ENCODE measurements at regions not wholly inside any gene's neighbourhood (a gene's known extent, or its start where the extent isn't known, plus 50 kb on each side); places are given as distances from the start of the nearest gene placed in this dataset.

GRCh38 chr6:9566096-9566495 is 848.8 kb downstream of the TFAP2A start:
- intact Hi-C loops (cut with DNase I): no loop called here
- no peaks in the 10 kb centered on the region for H3K27me3 ChIP-seq
- H3K4me1 ChIP-seq: no peaks in the 10 kb centered on the region
- H3K9me3 ChIP-seq: no peaks in the 10 kb centered on the region
- no peak overlapping the region for H3K4me3 ChIP-seq
- H3K27ac ChIP-seq: no peak overlapping the region
- TF ChIP-seq POLR2A (IDR thresholded peaks at IDR 0.05) (no peak), POLR2AphosphoS5 (IDR thresholded peaks at IDR 0.05; ENCODE audit: insufficient read depth in 1 of 2, low read depth in 1 of 2) (no peak), CTCF (IDR thresholded peaks at IDR 0.05) (no peak)
- no peaks in the 10 kb centered on the region for H3K36me3 ChIP-seq
- DNase-seq (ENCODE audit: extremely low spot score in 2 of 2): no peak

- H3K36me3 ChIP-seq: no peaks in the 10 kb centered on the region
- TF ChIP-seq CTCF (IDR thresholded peaks at IDR 0.05) (no peak), POLR2AphosphoS5 (IDR thresholded peaks at IDR 0.05; ENCODE audit: insufficient read depth in 1 of 2, low read depth in 1 of 2) (no peak), POLR2A (IDR thresholded peaks at IDR 0.05) (no peak)
- H3K27ac ChIP-seq: no peak overlapping the region
- H3K9me3 ChIP-seq: no peaks in the 10 kb centered on the region
- DNase-seq (ENCODE audit: extremely low spot score in 2 of 2): no peak
- no peaks in the 10 kb centered on the region for H3K27me3 ChIP-seq
- intact Hi-C loops (cut with DNase I): no loop called here
- H3K4me3 ChIP-seq: no peak overlapping the region
- H3K4me1 ChIP-seq: no peaks in the 10 kb centered on the region
Observed at GRCh38 chr6:9564021-9564420, 850.9 kb downstream of the TFAP2A start.

GRCh38 chr6:9563568-9563967 is 851.3 kb downstream of the TFAP2A start:
- TF ChIP-seq POLR2AphosphoS5 (IDR thresholded peaks at IDR 0.05; ENCODE audit: insufficient read depth in 1 of 2, low read depth in 1 of 2) (no peak), POLR2A (IDR thresholded peaks at IDR 0.05) (no peak), CTCF (IDR thresholded peaks at IDR 0.05) (no peak)

GRCh38 chr6:9554806-9555205 is 860.1 kb downstream of the TFAP2A start:
- no peak for DNase-seq (ENCODE audit: extremely low spot score in 2 of 2)
- intact Hi-C loops (cut with DNase I): no loop called here
- H3K27ac ChIP-seq: no peak overlapping the region
- H3K4me3 ChIP-seq: no peak overlapping the region
- TF ChIP-seq CTCF (IDR thresholded peaks at IDR 0.05) (no peak), POLR2A (IDR thresholded peaks at IDR 0.05) (no peak), POLR2AphosphoS5 (IDR thresholded peaks at IDR 0.05; ENCODE audit: insufficient read depth in 1 of 2, low read depth in 1 of 2) (no peak)
- H3K9me3 ChIP-seq: no peaks in the 10 kb centered on the region
- no peaks in the 10 kb centered on the region for H3K4me1 ChIP-seq
- no peaks in the 10 kb centered on the region for H3K27me3 ChIP-seq
- no peaks in the 10 kb centered on the region for H3K36me3 ChIP-seq

More at GRCh38 chr6:9563568-9563967, 851.3 kb downstream of the TFAP2A start:
- H3K27me3 ChIP-seq: no peaks in the 10 kb centered on the region
- H3K9me3 ChIP-seq: no peaks in the 10 kb centered on the region
- H3K36me3 ChIP-seq: no peaks in the 10 kb centered on the region
- intact Hi-C loops (cut with DNase I): no loop called here
- DNase-seq (ENCODE audit: extremely low spot score in 2 of 2): no peak
- H3K27ac ChIP-seq: no peak overlapping the region
- H3K4me3 ChIP-seq: no peak overlapping the region
- H3K4me1 ChIP-seq: no peaks in the 10 kb centered on the region

GRCh38 chr6:9554323-9554722 is 860.6 kb downstream of the TFAP2A start:
- H3K27me3 ChIP-seq: no peaks in the 10 kb centered on the region
- intact Hi-C loops (cut with DNase I): no loop called here

More at GRCh38 chr6:9554323-9554722, 860.6 kb downstream of the TFAP2A start:
- DNase-seq (ENCODE audit: extremely low spot score in 2 of 2): no peak
- H3K9me3 ChIP-seq: no peaks in the 10 kb centered on the region
- no peak overlapping the region for H3K27ac ChIP-seq
- no peak overlapping the region for H3K4me3 ChIP-seq
- H3K4me1 ChIP-seq: no peaks in the 10 kb centered on the region
- no peaks in the 10 kb centered on the region for H3K36me3 ChIP-seq
- no peak for TF ChIP-seq POLR2AphosphoS5 (IDR thresholded peaks at IDR 0.05; ENCODE audit: insufficient read depth in 1 of 2, low read depth in 1 of 2)
- no peak for TF ChIP-seq POLR2A (IDR thresholded peaks at IDR 0.05)
- no peak for TF ChIP-seq CTCF (IDR thresholded peaks at IDR 0.05)

Measured in vagina (tissue), 2 donors.